GM19239 (cell line): ENCODE measurements at regions not wholly inside any gene's neighbourhood (a gene's known extent, or its start where the extent isn't known, plus 50 kb on each side); places are given as distances from the start of the nearest gene placed in this dataset.

ENCODE experiments used
- DNase-seq: peaks from one replicate; pipeline ENCODE4 v3.0.0; 2011; ENCODE audit warnings: low spot score; ENCODE audit not compliant: insufficient read length
- FAIRE-seq: peaks from 2 replicates; lab custom pipeline; 2011; peaks lifted over from hg19 to GRCh38; lab: Jason Lieb, UNC

GRCh38 chr10:128480601-128481000 is 354.4 kb upstream of the MKI67 start:
- FAIRE-seq (no peak), DNase-seq (no peak)

GRCh38 chr10:128481152-128481840 is 355.1 kb upstream of the MKI67 start:
- FAIRE-seq: no peak
- DNase-seq: no peak

- DNase-seq (no peak), FAIRE-seq (no peak)
Measured at GRCh38 chr10:128482052-128482451, 355.8 kb upstream of the MKI67 start.

- FAIRE-seq (no peak), DNase-seq (no peak)
Measured at GRCh38 chr10:128483216-128483615, 357.0 kb upstream of the MKI67 start.

- FAIRE-seq: no peak
- no peak for DNase-seq
Measured at GRCh38 chr10:128484041-128484440, 357.8 kb upstream of the MKI67 start.

GRCh38 chr10:128485701-128486235 is 359.5 kb upstream of the MKI67 start:
- FAIRE-seq (no peak), DNase-seq (no peak)

- DNase-seq (no peak), FAIRE-seq (no peak)
Measured at GRCh38 chr10:128487517-128487916, 361.3 kb upstream of the MKI67 start.

GRCh38 chr10:128489324-128490247 is 363.4 kb upstream of the MKI67 start:
- no peak for DNase-seq
- no peak for FAIRE-seq

GRCh38 chr10:128491686-128492085 is 365.5 kb upstream of the MKI67 start:
- no peak for DNase-seq
- no peak for FAIRE-seq

GRCh38 chr10:128493811-128494210 is 367.6 kb upstream of the MKI67 start:
- FAIRE-seq (no peak), DNase-seq (no peak)

- DNase-seq (no peak), FAIRE-seq (no peak)
Measured at GRCh38 chr10:128494665-128495064, 368.4 kb upstream of the MKI67 start.

- FAIRE-seq: no peak
- no peak for DNase-seq
Measured at GRCh38 chr10:128497660-128498377, 371.6 kb upstream of the MKI67 start.

- FAIRE-seq (no peak), DNase-seq (no peak)
Measured at GRCh38 chr10:128498378-128498730, 372.1 kb upstream of the MKI67 start.

GRCh38 chr10:128498746-128499145 is 372.5 kb upstream of the MKI67 start:
- DNase-seq: no peak

GRCh38 chr10:128499486-128499885 is 373.3 kb upstream of the MKI67 start:
- FAIRE-seq (no peak), DNase-seq (no peak)

More at GRCh38 chr10:128498746-128499145, 372.5 kb upstream of the MKI67 start:
- FAIRE-seq: no peak

GRCh38 chr10:128499956-128500355 is 373.7 kb upstream of the MKI67 start:
- no peak for FAIRE-seq
- no peak for DNase-seq

- no peak for FAIRE-seq
Measured at GRCh38 chr10:128500642-128501041, 374.4 kb upstream of the MKI67 start.

GRCh38 chr10:128505346-128505745 is 379.1 kb upstream of the MKI67 start:
- no peak for DNase-seq
- no peak for FAIRE-seq

More at GRCh38 chr10:128500642-128501041, 374.4 kb upstream of the MKI67 start:
- no peak for DNase-seq

- DNase-seq (no peak), FAIRE-seq (no peak)
Measured at GRCh38 chr10:128506423-128506822, 380.2 kb upstream of the MKI67 start.

- FAIRE-seq: no peak
- DNase-seq: no peak
Measured at GRCh38 chr10:128507066-128507465, 380.8 kb upstream of the MKI67 start.

- FAIRE-seq (no peak), DNase-seq (no peak)
Measured at GRCh38 chr10:128511284-128511683, 385.1 kb upstream of the MKI67 start.
